Panc1 (cell line): ENCODE measurements at regions not wholly inside any gene's neighbourhood (a gene's known extent, or its start where the extent isn't known, plus 50 kb on each side); places are given as distances from the start of the nearest gene placed in this dataset.

Source experiments
- CTCF ChIP-seq: fragments of 450-650 bp; IDR thresholded peaks from 2 replicates; pipeline ENCODE4 v1.5.1; 2017; ENCODE audit warnings: mild to moderate bottlenecking
- SIN3A ChIP-seq: IDR thresholded peaks from 2 replicates; pipeline ENCODE4 v1.6.1; 2012; ENCODE audit warnings: low read depth, mild to moderate bottlenecking, low read length, moderate library complexity, borderline replicate concordance; ENCODE audit not compliant: insufficient read depth
- TCF7L2 ChIP-seq: IDR thresholded peaks from 2 replicates; pipeline ENCODE4 v1.6.1; 2011; ENCODE audit warnings: mild to moderate bottlenecking, low read depth, low read length, inconsistent platforms

- TF ChIP-seq CTCF (no peak), SIN3A (no peak), TCF7L2 (no peak)
These were observed 278.8 kb downstream of the IRX2 start for GRCh38 chr5:2472670-2473069.
